ENCODE measurements at regions not wholly inside any gene's neighbourhood (a gene's known extent, or its start where the extent isn't known, plus 50 kb on each side); places are given as distances from the start of the nearest gene placed in this dataset.
"Not testable (repeated sequence)": the region's sequence is repeated elsewhere in the genome, so short reads cannot be mapped to it uniquely, and the experiment has no call there.

- H3K4me3 ChIP-seq (ENCODE audit: low read depth, low read length) = no peak overlapping the region
- DNase-seq (ENCODE audit: low read depth) = no peak
- TF ChIP-seq, protein P1, sequence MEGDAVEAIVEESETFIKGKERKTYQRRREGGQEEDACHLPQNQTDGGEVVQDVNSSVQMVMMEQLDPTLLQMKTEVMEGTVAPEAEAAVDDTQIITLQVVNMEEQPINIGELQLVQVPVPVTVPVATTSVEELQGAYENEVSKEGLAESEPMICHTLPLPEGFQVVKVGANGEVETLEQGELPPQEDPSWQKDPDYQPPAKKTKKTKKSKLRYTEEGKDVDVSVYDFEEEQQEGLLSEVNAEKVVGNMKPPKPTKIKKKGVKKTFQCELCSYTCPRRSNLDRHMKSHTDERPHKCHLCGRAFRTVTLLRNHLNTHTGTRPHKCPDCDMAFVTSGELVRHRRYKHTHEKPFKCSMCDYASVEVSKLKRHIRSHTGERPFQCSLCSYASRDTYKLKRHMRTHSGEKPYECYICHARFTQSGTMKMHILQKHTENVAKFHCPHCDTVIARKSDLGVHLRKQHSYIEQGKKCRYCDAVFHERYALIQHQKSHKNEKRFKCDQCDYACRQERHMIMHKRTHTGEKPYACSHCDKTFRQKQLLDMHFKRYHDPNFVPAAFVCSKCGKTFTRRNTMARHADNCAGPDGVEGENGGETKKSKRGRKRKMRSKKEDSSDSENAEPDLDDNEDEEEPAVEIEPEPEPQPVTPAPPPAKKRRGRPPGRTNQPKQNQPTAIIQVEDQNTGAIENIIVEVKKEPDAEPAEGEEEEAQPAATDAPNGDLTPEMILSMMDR (conservative IDR thresholded peaks at IDR 0.05; ENCODE audit: low read depth, low read length) = no peak
Observed at GRCh38 chr7:69213878-69214277, 384.4 kb upstream of the AUTS2 start.

DNA sequence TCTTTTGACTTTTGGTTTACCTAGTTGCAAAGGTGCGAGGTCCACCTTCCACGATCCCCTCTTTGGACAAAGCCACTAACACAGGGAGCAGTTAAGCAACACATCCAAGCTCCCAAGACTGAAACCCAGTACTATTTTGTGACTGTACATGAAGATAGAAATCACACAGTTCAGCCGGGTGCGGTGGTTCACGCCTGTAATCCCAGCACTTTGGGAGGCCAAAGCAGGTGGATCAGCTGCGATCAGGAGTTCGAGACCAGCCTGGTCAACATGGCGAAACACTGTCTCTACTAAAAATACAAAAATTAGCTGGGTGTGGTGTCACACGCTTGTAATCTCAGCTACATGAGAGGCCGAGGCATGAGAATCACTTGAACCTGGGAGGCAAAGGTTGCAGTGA lies 382.8 kb upstream of the AUTS2 start:
- not testable (repeated sequence) for H3K4me3 ChIP-seq (ENCODE audit: low read depth, low read length); DNase-seq (ENCODE audit: low read depth)

- H3K4me3 ChIP-seq (ENCODE audit: low read depth, low read length) = no peak overlapping the region
- DNase-seq (ENCODE audit: low read depth) = no peak
- TF ChIP-seq, protein P1 (conservative IDR thresholded peaks at IDR 0.05; ENCODE audit: low read depth, low read length) = no peak
Observed at GRCh38 chr7:69217516-69218350, 380.5 kb upstream of the AUTS2 start.

- no peak overlapping the region for H3K4me3 ChIP-seq (ENCODE audit: low read depth, low read length)
- DNase-seq (ENCODE audit: low read depth) = no peak
- TF ChIP-seq, protein P1 (conservative IDR thresholded peaks at IDR 0.05; ENCODE audit: low read depth, low read length) = no peak
Observed at GRCh38 chr7:69218576-69218975, 379.7 kb upstream of the AUTS2 start.

DNA sequence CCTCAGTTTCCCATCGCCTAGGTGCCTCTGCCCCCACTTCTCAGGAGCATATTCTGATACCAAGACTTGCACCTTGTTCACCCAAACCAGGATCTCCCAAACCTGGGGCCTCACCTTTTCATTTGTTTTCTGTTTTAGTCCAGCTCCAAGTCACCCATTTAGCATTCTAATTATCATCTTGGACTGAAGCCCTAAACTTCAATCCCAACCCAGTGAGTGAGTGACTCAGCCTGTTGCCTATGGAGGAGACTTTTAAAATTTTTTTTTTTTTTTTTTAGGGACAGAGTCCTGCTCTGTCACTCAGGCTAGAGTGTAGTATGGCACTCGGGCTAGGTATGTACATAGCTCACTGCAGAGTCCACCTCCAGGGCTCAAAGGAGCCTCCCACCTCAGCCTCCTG lies 378.9 kb upstream of the AUTS2 start:
- no peak overlapping the region for H3K4me3 ChIP-seq (ENCODE audit: low read depth, low read length)
- TF ChIP-seq, protein P1 (conservative IDR thresholded peaks at IDR 0.05; ENCODE audit: low read depth, low read length) = no peak
- no peak for DNase-seq (ENCODE audit: low read depth)

DNA sequence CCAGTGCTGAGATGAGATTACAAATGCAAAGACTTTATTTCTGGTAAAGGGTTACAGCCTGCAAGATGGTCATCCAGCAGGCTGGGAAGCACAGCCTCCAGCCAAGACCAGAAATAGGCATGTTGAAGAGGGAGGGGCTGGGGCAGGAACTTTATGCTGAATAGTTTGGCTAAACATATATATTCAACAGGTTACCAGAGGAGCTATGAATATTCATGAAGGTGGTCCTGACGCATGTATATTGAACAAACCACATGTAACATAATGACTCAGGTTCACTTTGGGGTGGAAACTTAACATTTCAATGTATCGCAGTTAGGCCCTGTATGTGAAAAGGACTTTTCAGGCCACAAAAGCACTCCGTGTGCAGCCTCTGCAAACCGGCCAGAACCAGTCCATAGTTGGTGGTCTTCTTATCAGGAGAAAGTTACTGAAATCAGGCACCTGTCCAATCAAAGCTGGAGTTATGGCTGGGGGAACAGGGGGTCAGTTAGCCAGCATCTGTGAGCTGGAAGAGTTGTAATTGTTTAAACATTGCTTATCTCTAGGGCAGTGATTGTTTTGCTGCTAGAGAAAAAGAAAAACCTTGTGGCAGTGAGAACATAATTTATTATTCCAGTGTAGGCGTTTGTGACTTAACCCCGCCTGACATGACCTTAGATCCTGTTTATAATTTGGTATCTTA lies 372.9 kb upstream of the AUTS2 start:
- H3K4me3 ChIP-seq (ENCODE audit: low read depth, low read length) = no peak overlapping the region
- TF ChIP-seq, protein P1 (conservative IDR thresholded peaks at IDR 0.05; ENCODE audit: low read depth, low read length) = no peak
- no peak for DNase-seq (ENCODE audit: low read depth)

GRCh38 chr7:69228212-69228811 lies 370.0 kb upstream of the AUTS2 start:
- TF ChIP-seq, protein P1 (conservative IDR thresholded peaks at IDR 0.05; ENCODE audit: low read depth, low read length) = no peak
- H3K4me3 ChIP-seq (ENCODE audit: low read depth, low read length) = no peak overlapping the region
- DNase-seq (ENCODE audit: low read depth) = no peak

All from epithelial cell of proximal tubule (primary cell).